GM21447 (cell line): ENCODE measurements at regions not wholly inside any gene's neighbourhood (a gene's known extent, or its start where the extent isn't known, plus 50 kb on each side); places are given as distances from the start of the nearest gene placed in this dataset.

Experiments used
- ATAC-seq: cut with Tn5 transposase; IDR thresholded peaks from one replicate; pipeline ENCODE4 v1.9.1; 2021; ENCODE audit not compliant: unreplicated experiment

DNA sequence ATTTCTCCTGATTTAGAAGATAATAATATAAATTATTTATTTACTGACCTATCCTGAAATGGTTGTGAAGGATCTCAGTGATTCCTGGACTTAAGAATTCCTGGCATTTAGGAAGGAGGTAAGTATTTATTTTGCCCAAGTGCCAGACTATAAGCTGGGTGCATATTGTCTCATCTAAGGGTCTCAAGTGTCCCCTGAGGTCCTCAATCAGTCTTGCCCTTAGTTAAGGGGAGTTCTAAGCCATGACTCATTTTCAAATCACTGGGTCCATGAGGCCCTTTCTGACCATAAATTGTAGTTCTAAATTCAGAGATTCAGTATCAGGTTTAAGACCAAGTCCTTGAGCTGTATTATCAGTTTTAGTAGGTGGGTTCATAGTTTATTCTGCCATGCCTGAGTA lies 251.6 kb upstream of the MEOX2 start:
- ATAC-seq: no peak

DNA sequence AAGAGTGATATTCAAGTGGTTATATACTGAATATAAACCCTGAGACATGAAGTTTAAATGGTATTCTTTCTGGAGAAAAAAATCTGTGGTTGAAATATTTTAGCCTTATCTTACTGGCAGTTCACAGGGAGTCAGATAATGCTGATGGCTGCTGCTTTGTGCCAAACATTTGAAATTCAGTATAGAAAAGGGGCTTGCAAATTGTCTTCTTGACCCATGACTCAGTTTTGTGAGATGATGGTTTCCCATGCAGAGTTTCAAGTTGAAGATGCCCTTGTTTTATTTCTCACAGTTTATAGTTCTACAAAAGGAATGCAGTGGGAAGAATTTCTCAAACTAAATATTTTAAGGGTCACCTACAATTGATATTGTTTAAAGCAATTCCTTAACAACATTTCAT lies 251.1 kb upstream of the MEOX2 start:
- ATAC-seq: no peak

DNA sequence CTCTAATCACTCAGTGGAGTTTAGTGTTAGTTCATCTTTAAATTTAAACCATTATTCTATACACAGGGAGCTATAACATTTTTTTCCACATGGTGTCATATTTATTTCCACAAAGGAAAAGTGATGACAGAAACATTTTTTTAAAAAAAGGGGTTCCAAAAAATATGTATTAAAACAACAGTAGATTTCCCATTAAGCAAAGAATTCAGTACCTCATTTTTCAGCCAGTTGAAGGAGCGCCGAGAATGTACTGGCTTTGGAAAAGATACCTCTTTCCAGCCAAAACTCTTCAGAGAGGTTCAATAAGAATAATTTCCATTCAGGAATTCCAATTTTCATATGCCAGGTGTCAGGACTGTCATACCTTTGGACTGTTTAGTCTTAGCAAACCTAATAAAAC lies 250.5 kb upstream of the MEOX2 start:
- ATAC-seq: no peak

DNA sequence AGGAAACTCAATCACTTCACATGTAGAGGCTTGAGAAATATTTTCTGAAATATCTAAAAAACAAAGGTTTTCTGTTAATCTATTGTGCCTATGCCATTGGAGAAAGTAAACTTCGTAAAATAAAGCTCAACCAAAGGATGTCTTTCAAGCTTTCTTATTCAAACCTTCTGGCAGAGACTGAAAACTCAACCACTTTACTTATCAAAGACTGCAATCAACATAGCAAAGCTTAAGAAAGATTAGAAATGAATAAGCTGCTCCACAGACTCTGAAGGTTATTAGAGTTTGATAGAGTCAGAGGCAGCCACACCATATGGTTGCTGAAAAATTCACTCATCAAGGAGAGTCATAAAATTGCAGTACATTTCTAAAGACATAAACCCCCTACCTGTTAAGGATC lies 245.8 kb upstream of the MEOX2 start:
- no peak for ATAC-seq

DNA sequence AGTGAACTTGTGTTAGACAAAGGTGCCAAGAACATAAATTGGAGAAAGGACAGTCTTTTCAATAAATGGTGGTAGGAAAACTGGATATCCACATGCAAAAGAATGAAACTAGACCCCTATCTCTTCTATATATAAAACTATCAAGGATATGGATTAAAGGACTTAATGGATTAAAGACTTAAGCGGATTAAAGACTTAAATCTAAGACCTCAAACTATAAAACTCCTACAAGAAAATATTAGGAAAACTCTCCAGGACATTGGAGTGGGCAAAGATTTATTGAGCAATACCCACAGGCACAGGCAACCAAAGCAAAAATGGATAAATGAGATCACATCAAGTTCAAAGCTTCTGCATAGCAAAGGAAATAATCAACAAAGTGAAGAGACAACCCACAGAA lies 242.9 kb upstream of the MEOX2 start:
- no peak for ATAC-seq

DNA sequence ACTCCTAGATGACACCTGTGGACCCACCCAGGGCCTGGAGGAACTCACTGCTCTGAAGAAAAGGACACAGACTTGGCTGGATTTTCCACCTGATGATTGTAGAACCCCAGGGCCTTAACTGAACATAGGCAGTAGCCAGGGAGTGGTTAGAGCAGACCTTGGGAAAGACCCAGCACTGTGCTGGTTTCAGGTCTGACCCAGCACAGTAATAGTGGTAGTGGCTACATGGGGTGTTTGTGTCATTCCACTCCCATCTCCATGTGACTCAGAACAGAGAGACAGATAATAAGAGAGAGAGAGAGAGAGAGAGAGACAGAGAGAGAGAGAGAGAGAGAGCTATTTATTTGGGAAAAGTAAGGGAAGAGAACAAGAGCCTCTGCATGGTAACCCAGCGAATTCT lies 239.1 kb upstream of the MEOX2 start:
- ATAC-seq: no peak

DNA sequence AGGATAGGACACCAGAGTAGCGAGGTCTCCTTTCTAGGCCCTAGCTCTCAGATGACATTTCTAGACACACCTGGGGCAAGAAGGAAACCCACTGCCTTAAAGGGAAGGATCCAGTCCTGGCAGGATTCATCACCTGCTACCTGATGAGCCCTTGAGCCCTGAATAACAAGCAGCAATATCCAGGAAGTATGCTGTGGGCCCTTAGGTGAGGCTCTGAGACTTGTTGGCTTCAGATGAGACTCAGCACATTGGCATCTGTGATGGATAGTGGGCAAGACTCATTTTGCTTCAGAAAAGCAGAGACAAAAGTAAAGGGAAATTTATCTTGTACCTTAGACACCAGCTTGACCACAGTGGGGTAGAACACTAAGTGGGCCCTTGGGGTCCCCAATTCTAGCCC lies 238.4 kb upstream of the MEOX2 start:
- no peak for ATAC-seq

DNA sequence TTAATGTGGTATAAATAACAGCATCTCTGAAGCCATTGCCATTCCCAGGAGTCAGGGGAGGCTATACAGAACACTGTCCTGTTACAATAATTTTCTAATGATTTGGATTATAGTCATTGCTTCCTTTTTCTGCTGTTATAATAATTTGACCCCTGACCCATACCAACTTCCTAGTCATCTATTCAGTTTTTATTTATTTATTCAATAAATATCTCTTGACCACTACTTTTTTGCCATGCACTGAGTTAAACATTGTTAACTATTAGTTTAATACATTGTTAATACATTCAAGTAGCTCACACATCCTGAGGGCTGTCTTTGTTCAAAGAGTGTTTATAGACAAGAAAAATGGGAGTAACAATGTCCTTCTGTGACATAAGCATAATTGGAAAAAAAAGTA lies 235.5 kb upstream of the MEOX2 start:
- ATAC-seq: no peak

DNA sequence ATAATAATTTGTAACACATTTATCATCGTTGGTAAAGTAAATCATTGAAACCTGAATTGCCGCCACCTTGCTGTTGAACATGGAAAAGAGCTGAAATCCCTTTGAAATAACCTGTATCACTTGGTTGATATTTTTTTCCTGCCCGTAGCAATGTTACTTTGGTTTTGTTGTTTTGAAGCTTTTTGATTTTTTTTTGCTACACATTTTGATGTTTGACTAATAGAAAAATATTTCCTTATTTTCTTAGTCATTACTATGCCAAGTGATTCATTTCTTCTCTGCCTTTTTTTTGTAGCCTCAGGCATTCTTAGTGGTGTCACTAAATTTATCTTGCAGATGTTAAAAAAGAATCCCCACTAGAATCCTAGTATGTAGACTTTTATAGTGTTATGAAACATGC lies 235.1 kb upstream of the MEOX2 start:
- ATAC-seq: no peak

DNA sequence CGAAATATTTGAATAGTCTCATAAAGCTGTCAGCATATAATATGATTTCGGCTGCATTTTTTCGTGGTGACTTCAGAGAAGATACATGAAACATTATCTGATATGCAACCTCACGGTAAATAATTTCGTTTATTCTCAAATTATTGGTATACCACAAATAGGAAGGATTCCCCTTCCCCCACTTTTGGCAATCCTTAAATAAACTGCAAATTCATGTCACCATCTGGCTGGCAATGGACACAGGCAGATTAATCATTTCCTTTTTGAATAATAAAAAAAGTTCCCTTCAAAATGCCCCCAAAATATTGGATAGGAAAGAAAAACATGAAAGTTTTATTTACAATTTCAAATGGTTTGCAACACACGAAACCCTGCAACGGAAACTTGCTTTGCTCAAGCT lies 234.5 kb upstream of the MEOX2 start:
- ATAC-seq: no peak

DNA sequence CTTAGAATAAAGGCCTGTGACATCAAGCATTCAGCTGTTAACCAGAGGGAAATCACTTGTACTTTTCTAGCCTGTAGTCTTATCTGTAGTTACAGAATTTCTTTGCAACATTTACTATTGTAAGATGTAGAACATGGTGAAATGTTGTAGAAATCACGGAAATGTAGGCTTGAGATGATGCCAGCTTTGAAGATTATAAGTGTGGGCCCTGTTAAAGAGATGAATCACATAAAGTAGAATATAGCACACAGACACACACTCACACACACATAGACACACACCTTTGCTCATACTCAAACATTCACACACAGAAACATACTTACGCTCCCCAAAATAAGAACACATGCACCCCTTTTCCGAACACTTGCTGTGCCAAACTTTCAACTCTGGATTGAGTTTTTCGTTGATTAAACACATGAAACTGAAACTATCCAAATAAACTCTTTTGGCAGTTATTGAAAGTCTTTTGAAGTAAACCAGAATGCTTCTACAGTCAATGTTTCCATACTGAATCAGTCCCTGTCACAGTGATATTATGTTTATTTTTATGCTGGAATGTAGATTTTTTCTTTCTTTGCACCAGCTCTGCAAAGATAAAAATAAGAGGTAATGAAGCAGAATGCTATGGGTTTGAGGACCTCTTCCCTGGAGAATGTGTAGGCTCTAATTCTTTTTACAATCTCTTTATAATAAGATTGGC lies 230.3 kb upstream of the MEOX2 start:
- ATAC-seq: no peak

DNA sequence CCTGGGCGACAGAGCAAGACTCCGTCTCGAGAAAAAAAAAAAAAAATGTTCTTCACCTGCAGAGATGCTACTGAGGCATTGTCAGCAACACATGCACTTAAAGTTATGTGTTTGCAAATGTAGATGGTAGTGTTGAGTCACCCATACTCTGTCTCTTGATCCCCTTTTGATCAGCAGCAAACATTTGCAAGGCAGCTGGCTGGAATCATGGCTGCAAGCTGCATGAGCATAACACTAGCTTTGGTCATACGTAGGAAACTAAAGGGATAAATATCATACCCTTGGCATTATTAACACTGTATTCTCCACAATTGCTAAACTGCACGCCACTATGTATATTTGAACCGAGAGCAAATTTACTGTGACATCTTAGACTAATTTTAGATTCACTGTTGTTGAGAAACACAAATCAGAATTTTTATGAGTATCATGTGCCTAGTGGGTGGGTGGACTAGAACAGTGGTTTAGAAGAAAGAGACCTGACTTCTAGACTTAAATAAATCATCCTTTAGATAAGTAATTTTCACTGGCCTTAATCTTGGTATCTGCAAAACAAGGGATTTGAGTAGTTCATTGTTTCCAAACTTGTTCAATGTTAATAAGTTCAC lies 229.3 kb upstream of the MEOX2 start:
- no peak for ATAC-seq

DNA sequence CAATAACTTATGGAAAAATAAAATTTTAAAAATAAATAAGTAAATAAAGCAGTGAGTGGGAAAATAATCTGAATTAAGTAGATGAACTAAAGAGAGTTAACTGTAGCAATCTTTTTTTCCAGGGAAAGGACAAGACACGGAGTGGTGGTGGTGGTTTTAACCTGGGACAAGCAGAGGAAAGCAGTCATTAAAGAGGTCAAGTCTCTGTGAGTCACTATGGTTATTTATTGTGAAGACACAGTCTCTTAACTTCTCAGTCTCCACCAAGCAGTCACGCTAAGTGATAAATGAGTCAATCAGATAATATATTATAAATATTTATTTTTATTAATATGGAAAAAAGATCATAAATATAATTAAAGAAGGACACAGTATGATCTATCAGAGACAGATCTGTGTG lies 228.1 kb upstream of the MEOX2 start:
- no peak for ATAC-seq

DNA sequence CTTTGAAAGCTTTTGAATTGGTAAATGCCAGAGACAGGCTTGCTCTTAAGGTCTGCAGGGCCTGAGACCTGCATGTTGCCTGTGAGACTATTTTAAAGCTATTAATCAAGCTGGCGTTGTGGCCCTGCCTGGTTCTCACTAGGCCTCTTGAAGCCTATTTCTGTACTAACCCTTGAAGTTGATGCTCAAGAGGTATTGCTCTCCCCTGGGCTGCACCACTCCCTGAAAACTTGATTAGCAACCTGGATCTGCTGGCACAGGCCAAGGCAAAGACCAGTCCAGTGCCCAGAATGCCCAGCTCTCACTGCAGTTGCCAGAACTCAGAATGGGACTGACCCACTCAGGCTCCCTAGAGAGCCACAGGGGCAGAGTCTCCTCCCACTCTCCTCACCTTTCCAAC lies 220.0 kb upstream of the MEOX2 start:
- ATAC-seq: no peak

DNA sequence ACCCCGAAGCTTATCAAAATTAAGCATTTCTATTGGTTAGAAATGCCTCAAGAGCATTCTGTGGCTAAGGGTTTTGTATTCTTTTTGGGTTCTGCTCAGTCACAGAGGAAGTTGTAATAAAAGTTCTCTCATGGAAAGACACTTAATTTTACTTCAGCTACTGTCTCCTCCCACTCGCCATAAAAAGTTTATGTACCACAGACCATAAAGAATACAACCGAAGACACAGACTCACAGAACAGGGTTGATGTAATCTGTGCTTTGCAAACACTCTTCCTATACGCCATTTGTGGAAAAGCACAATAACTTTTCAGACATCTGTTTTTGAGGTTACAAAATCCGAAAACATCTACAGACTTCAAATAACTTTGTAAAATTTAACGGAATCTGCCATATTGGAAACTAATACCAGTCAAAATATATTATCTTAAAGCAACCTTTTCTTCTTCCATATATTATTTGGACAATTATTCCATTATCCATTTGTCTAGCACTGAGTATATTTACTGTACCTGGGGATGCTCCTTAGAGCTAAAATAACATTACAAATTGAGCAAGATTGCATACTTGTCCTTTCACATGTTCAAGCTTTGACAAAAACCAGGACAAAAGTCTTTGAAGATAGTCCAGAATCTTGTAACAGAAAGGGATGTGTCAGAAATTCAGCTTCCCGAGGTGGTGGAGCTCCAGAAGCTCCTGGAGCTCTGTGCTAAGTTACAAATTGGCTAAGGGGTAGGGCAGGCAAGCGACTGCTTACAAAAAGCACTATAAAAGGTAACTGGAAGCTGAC lies 219.0 kb upstream of the MEOX2 start:
- no peak for ATAC-seq

DNA sequence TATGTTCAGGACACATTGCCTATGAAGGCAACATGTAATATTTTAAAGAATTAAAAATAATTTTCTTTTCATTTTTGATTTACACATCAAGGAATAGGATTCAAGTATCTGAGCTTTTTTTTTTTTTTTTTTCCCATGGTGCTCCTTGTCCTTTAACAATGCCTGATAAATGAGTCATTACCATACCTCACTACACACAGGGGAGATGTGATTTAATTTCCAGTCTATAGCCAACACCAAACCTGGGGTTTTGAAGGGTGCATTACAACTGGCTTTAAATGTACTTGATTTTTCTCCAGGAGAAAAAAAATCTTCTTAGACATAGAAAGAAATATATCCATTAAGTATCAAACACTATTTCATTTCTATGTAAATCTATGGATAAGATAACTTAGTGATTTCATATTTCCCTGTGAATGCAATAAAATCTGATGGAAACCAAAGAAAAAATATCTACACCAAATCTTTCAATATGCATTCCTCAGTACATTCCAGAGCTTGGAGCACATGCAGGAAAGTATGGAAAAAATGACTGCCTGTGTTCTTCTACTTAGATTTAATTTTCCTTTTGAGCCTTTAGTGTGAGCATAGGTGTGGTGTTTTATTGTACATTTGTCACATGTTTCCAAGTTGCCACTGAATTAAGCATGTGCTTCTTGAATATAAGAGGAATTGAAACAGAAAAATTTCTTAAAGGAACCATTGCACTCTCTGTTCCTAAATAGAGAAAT lies 204.8 kb upstream of the MEOX2 start:
- ATAC-seq: no peak

DNA sequence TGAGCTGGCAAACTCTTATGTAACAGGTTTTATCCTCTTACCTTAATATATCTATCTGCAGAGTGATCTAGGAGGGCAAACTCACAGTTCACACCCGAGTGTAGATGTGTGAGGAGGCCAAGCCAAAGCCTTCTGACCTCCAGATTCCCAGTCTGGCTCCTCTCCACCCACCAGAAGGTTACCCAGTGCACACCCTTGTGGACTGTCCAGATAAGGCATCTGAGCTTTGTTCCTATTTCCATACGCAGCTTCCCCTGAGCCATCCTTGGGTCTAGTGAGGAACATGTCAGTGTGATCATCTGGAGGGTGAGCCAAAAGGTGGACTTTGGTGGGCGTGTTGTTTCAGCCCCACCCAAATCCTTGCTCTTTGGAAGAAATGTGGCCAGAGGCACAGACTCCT lies 203.0 kb upstream of the MEOX2 start:
- ATAC-seq: no peak

DNA sequence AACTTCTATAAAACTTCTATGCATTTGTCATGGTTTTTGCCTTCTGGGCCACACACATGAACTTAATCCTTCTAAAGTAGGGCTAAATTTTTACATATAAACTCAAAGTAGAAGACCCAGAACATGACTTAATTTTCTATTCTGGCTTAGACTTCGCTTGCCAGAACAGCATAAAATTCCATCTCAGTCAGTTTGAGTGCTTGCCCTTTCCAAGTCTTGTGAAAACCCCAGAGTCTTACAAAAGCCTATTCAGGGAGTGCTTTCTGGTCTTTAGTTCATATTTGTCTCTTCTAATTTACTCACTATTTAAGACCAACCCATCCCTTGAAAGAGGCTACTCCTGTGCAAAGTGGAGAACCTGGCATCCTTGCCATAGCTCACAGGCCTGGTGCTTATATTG lies 201.6 kb upstream of the MEOX2 start:
- no peak for ATAC-seq

DNA sequence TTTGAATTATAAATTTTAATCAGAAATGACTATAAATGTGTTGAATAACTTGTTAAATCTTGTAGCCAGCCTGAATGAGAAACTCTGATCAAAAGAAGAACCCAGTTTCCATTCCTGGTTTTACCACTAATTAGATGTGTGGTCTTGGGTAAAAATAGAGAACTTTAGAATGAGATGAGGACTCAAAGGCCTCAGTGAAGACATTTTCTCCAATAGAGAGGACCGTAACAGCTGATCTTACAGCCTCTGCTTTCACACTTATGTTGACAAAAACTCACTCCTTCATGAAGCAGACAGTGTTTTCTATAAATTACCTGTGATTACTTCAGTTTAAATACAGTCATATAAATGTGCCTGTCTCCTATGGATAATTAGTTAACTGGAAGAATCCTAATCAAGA lies 200.1 kb upstream of the MEOX2 start:
- ATAC-seq: no peak

DNA sequence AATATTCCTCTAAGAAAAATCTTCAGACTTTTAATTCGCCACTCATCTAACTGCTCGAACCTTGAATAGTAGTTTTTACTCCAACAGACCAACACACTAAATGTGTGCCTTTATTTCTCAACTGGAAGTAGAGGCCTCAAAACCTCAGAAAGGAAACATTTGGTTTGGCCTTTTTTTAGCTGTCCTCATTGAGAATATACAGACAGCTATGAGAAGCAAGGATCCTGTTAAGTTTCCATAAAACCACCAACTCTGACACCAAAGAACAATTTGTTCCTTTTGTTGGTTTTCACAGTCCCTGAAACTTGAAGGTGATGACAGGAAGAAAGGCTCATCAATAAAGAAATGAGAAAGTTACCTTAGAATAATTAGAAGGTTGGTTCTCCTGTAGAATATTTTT lies 199.2 kb upstream of the MEOX2 start:
- no peak for ATAC-seq

DNA sequence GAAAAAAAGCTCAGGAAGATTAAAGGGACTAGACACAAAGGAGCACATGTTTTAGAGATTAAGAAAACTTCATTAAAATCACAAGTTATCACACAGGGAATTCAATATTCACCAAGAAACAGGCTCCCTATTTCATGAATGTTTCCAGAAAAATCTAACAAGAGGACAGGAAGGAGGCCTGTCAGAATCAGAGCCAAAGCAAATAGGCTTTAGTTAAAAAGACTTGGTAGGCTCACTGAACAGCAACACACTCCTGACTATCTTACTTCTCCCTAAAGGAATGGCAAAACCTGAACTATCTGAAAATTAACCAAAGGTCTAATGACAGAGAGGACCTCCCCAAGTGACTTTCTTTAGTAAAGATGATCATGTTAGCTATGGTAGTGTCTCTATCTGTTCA lies 188.3 kb upstream of the MEOX2 start:
- no peak for ATAC-seq

DNA sequence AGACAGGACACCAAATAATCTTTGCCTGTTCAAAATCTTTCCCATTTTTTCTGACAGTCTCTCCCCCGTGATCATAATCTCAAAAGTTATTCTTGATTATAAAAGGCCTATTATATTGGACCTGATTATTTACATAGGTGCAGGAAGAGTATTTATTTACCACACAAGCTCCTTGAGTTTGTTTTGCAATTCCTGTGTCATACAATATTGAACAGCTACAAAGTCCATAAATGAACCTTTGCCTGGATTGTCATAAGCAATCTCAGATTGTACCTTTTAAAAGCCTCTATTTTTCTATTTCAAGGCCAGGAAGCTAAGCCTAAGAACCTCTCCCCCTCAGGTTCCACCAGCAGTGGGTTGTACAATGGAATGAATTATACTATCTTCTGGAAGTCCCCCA lies 183.9 kb upstream of the MEOX2 start:
- no peak for ATAC-seq
